ENCODE measurements at regions not wholly inside any gene's neighbourhood (a gene's known extent, or its start where the extent isn't known, plus 50 kb on each side); places are given as distances from the start of the nearest gene placed in this dataset.

GRCh38 chr3:35498506-35499210 is 140.7 kb upstream of the ARPP21 start:
- TF ChIP-seq CTCF (IDR thresholded peaks at IDR 0.05) = no peak
- H3K4me3 ChIP-seq = no peak overlapping the region
- no peaks in the 10 kb centered on the region for H3K4me1 ChIP-seq
- intact Hi-C loops (cut with DNase I) = no loop called here
- no peak for DNase-seq (ENCODE audit: low spot score in 2 of 2)
- H3K36me3 ChIP-seq = no peaks in the 10 kb centered on the region
- H3K27ac ChIP-seq = no peak overlapping the region
- H3K9me3 ChIP-seq = no peaks in the 10 kb centered on the region
- no peaks in the 10 kb centered on the region for H3K27me3 ChIP-seq

GRCh38 chr3:35500641-35501350 is 138.5 kb upstream of the ARPP21 start:
- no peaks in the 10 kb centered on the region for H3K4me1 ChIP-seq
- TF ChIP-seq CTCF (IDR thresholded peaks at IDR 0.05) = no peak

GRCh38 chr3:35502699-35503098 is 136.6 kb upstream of the ARPP21 start:
- no peak for DNase-seq (ENCODE audit: low spot score in 2 of 2)
- H3K27me3 ChIP-seq = no peaks in the 10 kb centered on the region
- no peaks in the 10 kb centered on the region for H3K4me1 ChIP-seq
- H3K36me3 ChIP-seq = no peaks in the 10 kb centered on the region
- intact Hi-C loops (cut with DNase I) = no loop called here
- H3K9me3 ChIP-seq = no peaks in the 10 kb centered on the region
- no peak overlapping the region for H3K4me3 ChIP-seq
- no peak for TF ChIP-seq CTCF (IDR thresholded peaks at IDR 0.05)
- no peak overlapping the region for H3K27ac ChIP-seq

More at GRCh38 chr3:35500641-35501350, 138.5 kb upstream of the ARPP21 start:
- H3K9me3 ChIP-seq = no peaks in the 10 kb centered on the region
- intact Hi-C loops (cut with DNase I) = no loop called here
- H3K27ac ChIP-seq = no peak overlapping the region
- no peak overlapping the region for H3K4me3 ChIP-seq
- no peaks in the 10 kb centered on the region for H3K27me3 ChIP-seq
- DNase-seq (ENCODE audit: low spot score in 2 of 2) = no peak
- H3K36me3 ChIP-seq = no peaks in the 10 kb centered on the region

- DNase-seq (ENCODE audit: low spot score in 2 of 2) = no peak
- no peak for TF ChIP-seq CTCF (IDR thresholded peaks at IDR 0.05)
- H3K9me3 ChIP-seq = no peaks in the 10 kb centered on the region
- H3K27me3 ChIP-seq = no peaks in the 10 kb centered on the region
- intact Hi-C loops (cut with DNase I) = no loop called here
- H3K27ac ChIP-seq = no peak overlapping the region
- no peaks in the 10 kb centered on the region for H3K36me3 ChIP-seq
- H3K4me3 ChIP-seq = no peak overlapping the region
- no peaks in the 10 kb centered on the region for H3K4me1 ChIP-seq
Measured at GRCh38 chr3:35505181-35505580, 134.1 kb upstream of the ARPP21 start.

- intact Hi-C loops (cut with DNase I) = no loop called here
- no peaks in the 10 kb centered on the region for H3K9me3 ChIP-seq
- TF ChIP-seq CTCF (IDR thresholded peaks at IDR 0.05) = no peak
- no peak overlapping the region for H3K27ac ChIP-seq
- DNase-seq (ENCODE audit: low spot score in 2 of 2) = no peak
- H3K27me3 ChIP-seq = no peaks in the 10 kb centered on the region
- H3K36me3 ChIP-seq = no peaks in the 10 kb centered on the region
- no peaks in the 10 kb centered on the region for H3K4me1 ChIP-seq
- H3K4me3 ChIP-seq = no peak overlapping the region
Measured at GRCh38 chr3:35505772-35506171, 133.6 kb upstream of the ARPP21 start.

Measured in ascending aorta (tissue), 2 donors.